H1 (cell line): ENCODE measurements at regions not wholly inside any gene's neighbourhood (a gene's known extent, or its start where the extent isn't known, plus 50 kb on each side); places are given as distances from the start of the nearest gene placed in this dataset.

Experiments used
- CTCF ChIP-seq, 3 experiments: IDR thresholded peaks; 1 replicate in 2 of 3; 2 replicates in 1 of 3; pipeline versions ENCODE4 v1.5.1 to v1.6.1; 2011; ENCODE audit warnings: low read length in 3 of 3, mild to moderate bottlenecking in 3 of 3, inconsistent platforms in 2 of 3, low read depth in 1 of 3, moderate library complexity in 1 of 3; ENCODE audit not compliant: insufficient read depth in 1 of 3; ENCODE audit errors: control extremely low read depth in 1 of 3
- EGR1 ChIP-seq: IDR thresholded peaks from 2 replicates; pipeline ENCODE4 v1.6.1; 2011; ENCODE audit warnings: low read depth, low read length, borderline replicate concordance
- EP300 ChIP-seq, 2 experiments: IDR thresholded peaks; 1 replicate in 1 of 2; 2 replicates in 1 of 2; pipeline ENCODE4 v1.6.1; 2011 to 2012; ENCODE audit warnings: low read depth in 2 of 2, low read length in 2 of 2, mild to moderate bottlenecking in 2 of 2, borderline replicate concordance in 1 of 2, inconsistent platforms in 1 of 2, moderate library complexity in 1 of 2
- EZH2 ChIP-seq: fragments of 200-600 bp; sonication (generic); IDR thresholded peaks from 2 replicates; pipeline ENCODE4 v1.7.1; 2012; ENCODE audit warnings: low read depth, mild to moderate bottlenecking, moderate library complexity, low read length, inconsistent platforms; ENCODE audit not compliant: severe bottlenecking
- FOSL1 ChIP-seq: IDR thresholded peaks from 2 replicates; pipeline ENCODE4 v1.6.1; 2011; ENCODE audit warnings: mild to moderate bottlenecking, low read depth, low read length, moderate library complexity; ENCODE audit not compliant: insufficient read depth
- RNF2 ChIP-seq: fragments of 200-900, 300-1000 bp; sonication (generic); IDR thresholded peaks from 2 replicates; pipeline ENCODE4 v1.7.1; 2016; ENCODE audit warnings: borderline replicate concordance, low read depth, mild to moderate bottlenecking, antibody characterized with exemption, low read length; ENCODE audit not compliant: poor library complexity, severe bottlenecking; ENCODE audit errors: missing control alignments
- RXRA ChIP-seq: IDR thresholded peaks from 2 replicates; pipeline ENCODE4 v1.6.1; 2011; ENCODE audit warnings: low read depth, mild to moderate bottlenecking, low read length, moderate library complexity; ENCODE audit not compliant: insufficient read depth
- SIRT6 ChIP-seq: IDR thresholded peaks from one replicate; pipeline ENCODE4 v1.7.1; 2012; ENCODE audit warnings: low read length, inconsistent platforms
- SP1 ChIP-seq: IDR thresholded peaks from 2 replicates; pipeline ENCODE4 v1.6.1; 2011; ENCODE audit warnings: low read depth, low read length
- SP2 ChIP-seq: IDR thresholded peaks from 2 replicates; pipeline ENCODE4 v1.6.1; 2012; ENCODE audit warnings: mild to moderate bottlenecking, low read length, inconsistent platforms
- SRF ChIP-seq: IDR thresholded peaks from 2 replicates; pipeline ENCODE4 v1.6.1; 2011; ENCODE audit warnings: mild to moderate bottlenecking, low read depth, low read length, moderate library complexity
- TEAD4 ChIP-seq: IDR thresholded peaks from 2 replicates; pipeline ENCODE4 v1.6.1; 2012; ENCODE audit warnings: low read depth, low read length, inconsistent platforms, mixed read lengths
- USF2 ChIP-seq: IDR thresholded peaks from 2 replicates; pipeline ENCODE4 v1.6.1; 2011; ENCODE audit warnings: low read length, improper control_type of control experiment
- YY1 ChIP-seq: IDR thresholded peaks from 2 replicates; pipeline ENCODE4 v1.6.1; 2011; ENCODE audit warnings: low read depth, mild to moderate bottlenecking, low read length

- TF ChIP-seq EGR1: no peak
- TF ChIP-seq TEAD4: no peak
- TF ChIP-seq FOSL1: no peak
- no peak for TF ChIP-seq EZH2
- TF ChIP-seq CTCF (IDR thresholded peaks at IDR 0.05; ENCODE audit: control extremely low read depth in 1 of 3, insufficient read depth in 1 of 3, low read depth in 1 of 3, low read length in 3 of 3): no peak
- TF ChIP-seq YY1: no peak
- TF ChIP-seq SRF: no peak
- TF ChIP-seq SIRT6: no peak
- no peak for TF ChIP-seq SP2
- TF ChIP-seq EP300 (IDR thresholded peaks at IDR 0.05; ENCODE audit: borderline replicate concordance in 1 of 2, low read depth in 2 of 2, low read length in 2 of 2): no peak
- TF ChIP-seq RXRA: no peak
- TF ChIP-seq USF2: no peak
- TF ChIP-seq RNF2: no peak
- TF ChIP-seq SP1: no peak
These were observed 256.6 kb upstream of the PPFIA2 start for GRCh38 chr12:82015623-82016347.
